ENCODE measurements at regions not wholly inside any gene's neighbourhood (a gene's known extent, or its start where the extent isn't known, plus 50 kb on each side); places are given as distances from the start of the nearest gene placed in this dataset.

- Histone ChIP-seq H2AFZ (ENCODE audit: low read length) (no peak overlapping the region), H3K27me3 (ENCODE audit: low read length) (peaks cover 8% of the 10 kb centered on the region; the same call in 1 of the 2 replicates), H3F3A (ENCODE audit: low read length, unreplicated experiment) (no peaks in the 10 kb centered on the region), H3K9me2 (replicated peaks; ENCODE audit: low read length) (no peaks in the 10 kb centered on the region), H3K4me2 (ENCODE audit: low read length) (no peak overlapping the region), H3K4me3 (ENCODE audit: low read length) (no peak overlapping the region), H3K36me3 (ENCODE audit: low read depth, low read length) (no peaks in the 10 kb centered on the region), H3K79me2 (ENCODE audit: low read length) (no peaks in the 10 kb centered on the region), H3K4me1 (ENCODE audit: insufficient read depth, low read length) (no peaks in the 10 kb centered on the region), H4K20me1 (ENCODE audit: low read length) (no peaks in the 10 kb centered on the region), H3K9me3 (ENCODE audit: low read length) (peaks cover 5% of the 10 kb centered on the region; the same call in 1 of the 2 replicates), H3K27ac (ENCODE audit: low read length) (no peak overlapping the region), H3K9ac (ENCODE audit: low read length) (no peak overlapping the region)
- no TSS peak for BruUV-seq (replicated peaks)
- DNase-seq: no peak
- CTCF ChIA-PET: no interaction called here
- POLR2A ChIA-PET (ENCODE audit: unreplicated experiment): no interaction called here
- no peak for TF ChIP-seq CTCF (conservative IDR thresholded peaks at IDR 0.05; ENCODE audit: low read depth, low read length)
- TF ChIP-seq EZH2phosphoT487 (IDR thresholded peaks at IDR 0.05; ENCODE audit: borderline replicate concordance, low read length): no peak
- TF ChIP-seq EZH2 (IDR thresholded peaks at IDR 0.05; ENCODE audit: low read length, unreplicated experiment): no peak
- intact Hi-C loops (cut with micrococcal nuclease): no loop called here
- ATAC-seq: no peak
Observed at GRCh38 chr1:147377263-147378246, 135.1 kb downstream of the CHD1L start.

- Histone ChIP-seq H3F3A (ENCODE audit: low read length, unreplicated experiment) (no peaks in the 10 kb centered on the region), H3K36me3 (ENCODE audit: low read depth, low read length) (no peaks in the 10 kb centered on the region), H3K4me1 (ENCODE audit: insufficient read depth, low read length) (no peaks in the 10 kb centered on the region), H3K79me2 (ENCODE audit: low read length) (no peaks in the 10 kb centered on the region), H3K4me2 (ENCODE audit: low read length) (no peak overlapping the region), H3K9me2 (replicated peaks; ENCODE audit: low read length) (no peaks in the 10 kb centered on the region), H3K27me3 (ENCODE audit: low read length) (peaks cover 8% of the 10 kb centered on the region; the same call in 1 of the 2 replicates), H3K9me3 (ENCODE audit: low read length) (no peaks in the 10 kb centered on the region), H3K27ac (ENCODE audit: low read length) (no peak overlapping the region), H3K4me3 (ENCODE audit: low read length) (no peak overlapping the region), H4K20me1 (ENCODE audit: low read length) (no peaks in the 10 kb centered on the region), H2AFZ (ENCODE audit: low read length) (no peak overlapping the region), H3K9ac (ENCODE audit: low read length) (no peak overlapping the region)
- DNase-seq (no peak), ATAC-seq (no peak)
- no TSS peak for BruUV-seq (replicated peaks)
- ChIA-PET CTCF (no interaction called here), POLR2A (ENCODE audit: unreplicated experiment) (no interaction called here)
- intact Hi-C loops (cut with micrococcal nuclease): no loop called here
- TF ChIP-seq CTCF (conservative IDR thresholded peaks at IDR 0.05; ENCODE audit: low read depth, low read length) (no peak), EZH2 (IDR thresholded peaks at IDR 0.05; ENCODE audit: low read length, unreplicated experiment) (no peak), EZH2phosphoT487 (IDR thresholded peaks at IDR 0.05; ENCODE audit: borderline replicate concordance, low read length) (no peak)
Observed at GRCh38 chr1:147379889-147380288, 137.4 kb downstream of the CHD1L start.

GRCh38 chr1:147384804-147385203 is 142.3 kb downstream of the CHD1L start:
- Histone ChIP-seq H3K4me2 (ENCODE audit: low read length) (no peak overlapping the region), H3K36me3 (ENCODE audit: low read depth, low read length) (no peaks in the 10 kb centered on the region), H3K9me2 (replicated peaks; ENCODE audit: low read length) (no peaks in the 10 kb centered on the region), H3K9ac (ENCODE audit: low read length) (no peak overlapping the region), H3F3A (ENCODE audit: low read length, unreplicated experiment) (no peaks in the 10 kb centered on the region), H3K79me2 (ENCODE audit: low read length) (no peaks in the 10 kb centered on the region), H2AFZ (ENCODE audit: low read length) (no peak overlapping the region), H3K27me3 (ENCODE audit: low read length) (no peaks in the 10 kb centered on the region), H3K27ac (ENCODE audit: low read length) (no peak overlapping the region), H3K9me3 (ENCODE audit: low read length) (no peaks in the 10 kb centered on the region), H4K20me1 (ENCODE audit: low read length) (no peaks in the 10 kb centered on the region), H3K4me3 (ENCODE audit: low read length) (no peak overlapping the region), H3K4me1 (ENCODE audit: insufficient read depth, low read length) (no peaks in the 10 kb centered on the region)
- ATAC-seq: no peak
- ChIA-PET POLR2A (ENCODE audit: unreplicated experiment) (no interaction called here), CTCF (no interaction called here)
- no peak for DNase-seq
- no peak for TF ChIP-seq EZH2 (IDR thresholded peaks at IDR 0.05; ENCODE audit: low read length, unreplicated experiment)
- TF ChIP-seq CTCF (conservative IDR thresholded peaks at IDR 0.05; ENCODE audit: low read depth, low read length): no peak
- no peak for TF ChIP-seq EZH2phosphoT487 (IDR thresholded peaks at IDR 0.05; ENCODE audit: borderline replicate concordance, low read length)
- intact Hi-C loops (cut with micrococcal nuclease): no loop called here
- no TSS peak for BruUV-seq (replicated peaks)
